WI38 (cell line): ENCODE measurements at regions not wholly inside any gene's neighbourhood (a gene's known extent, or its start where the extent isn't known, plus 50 kb on each side); places are given as distances from the start of the nearest gene placed in this dataset.

Experiments used
- H3K4me3 ChIP-seq: 2 replicates; pipeline ENCODE4 v1.5.1; 2011; ENCODE audit warnings: low read depth, mild to moderate bottlenecking, control low read depth, low read length
- CTCF ChIP-seq: IDR thresholded peaks from 2 replicates; pipeline ENCODE4 v1.5.1; 2012; ENCODE audit warnings: low read depth, mild to moderate bottlenecking, control low read depth, low read length

GRCh38 chr5:2519153-2519552 lies 232.3 kb downstream of the IRX2 start:
- H3K4me3 ChIP-seq, result no peak overlapping the region
- TF ChIP-seq CTCF, result no peak

- no peak overlapping the region for H3K4me3 ChIP-seq
- no peak for TF ChIP-seq CTCF
These were observed 234.0 kb downstream of the IRX2 start for GRCh38 chr5:2517451-2517850.

GRCh38 chr5:2515180-2515764 lies 236.2 kb downstream of the IRX2 start:
- no peak for TF ChIP-seq CTCF
- H3K4me3 ChIP-seq, result no peak overlapping the region

GRCh38 chr5:2514484-2514883 lies 237.0 kb downstream of the IRX2 start:
- no peak overlapping the region for H3K4me3 ChIP-seq
- TF ChIP-seq CTCF, result no peak

GRCh38 chr5:2511706-2512105 lies 239.8 kb downstream of the IRX2 start:
- no peak overlapping the region for H3K4me3 ChIP-seq
- no peak for TF ChIP-seq CTCF

- TF ChIP-seq CTCF, result no peak
- H3K4me3 ChIP-seq, result no peak overlapping the region
These were observed 240.4 kb downstream of the IRX2 start for GRCh38 chr5:2511126-2511525.

GRCh38 chr5:2509527-2509926 lies 241.9 kb downstream of the IRX2 start:
- TF ChIP-seq CTCF, result no peak
- no peak overlapping the region for H3K4me3 ChIP-seq
